HEK293 (cell line): ENCODE measurements at regions not wholly inside any gene's neighbourhood (a gene's known extent, or its start where the extent isn't known, plus 50 kb on each side); places are given as distances from the start of the nearest gene placed in this dataset.

Source experiments
- CTCF ChIA-PET: fragments of 350-600 bp; formaldehyde crosslinking; extraction: SDS; loops from one replicate; lab custom pipeline; 2021; ENCODE audit warnings: antibody characterized with exemption; lab: Yijun Ruan, JAX
- POLR2A ChIA-PET: fragments of 300-600 bp; formaldehyde crosslinking; extraction: SDS; loops from one replicate; lab custom pipeline; 2020; ENCODE audit warnings: antibody characterized with exemption, inconsistent platforms; lab: Yijun Ruan, JAX
- H3K27ac ChIP-seq: fragments of 200-500 bp; sonication (Bioruptor generic); 2 replicates; pipeline ENCODE4 v1.5.1; 2014; ENCODE audit warnings: low read depth, low read length, control low read depth, inconsistent platforms; ENCODE audit errors: extremely low read depth
- H3K36me3 ChIP-seq, 2 experiments: fragments of 200-500 bp in 1 of 2; sonication (Bioruptor generic) in 1 of 2; 1 replicate in 1 of 2; 2 replicates in 1 of 2; pipeline ENCODE4 v1.5.1; 2014 to 2017; ENCODE audit warnings: inconsistent platforms in 2 of 2, low read length in 2 of 2; ENCODE audit not compliant: control insufficient read depth in 2 of 2, insufficient read depth in 1 of 2
- H3K4me1 ChIP-seq: fragments of 200-500 bp; sonication (Bioruptor generic); 2 replicates; pipeline ENCODE4 v1.5.1; 2014; ENCODE audit warnings: mild to moderate bottlenecking, low read length, inconsistent platforms; ENCODE audit not compliant: control insufficient read depth, insufficient read depth
- H3K4me3 ChIP-seq: 2 replicates; pipeline ENCODE4 v1.5.1; 2011; ENCODE audit warnings: low read depth, mild to moderate bottlenecking, control low read depth, low read length, moderate library complexity
- H3K9me3 ChIP-seq: fragments of 200-500 bp; sonication (Bioruptor generic); 2 replicates; pipeline ENCODE4 v1.5.1; 2014; ENCODE audit warnings: low read depth, low read length, inconsistent platforms; ENCODE audit not compliant: control insufficient read depth, insufficient read depth
- BCL6B ChIP-seq: fragments of 450-650 bp; formaldehyde crosslinking; IDR thresholded peaks from 2 replicates; pipeline ENCODE4 v1.5.1; 2017; ENCODE audit warnings: missing biosample characterization, missing genetic modification characterization
- EGR2 ChIP-seq: fragments of 450-650 bp; formaldehyde crosslinking; IDR thresholded peaks from 2 replicates; pipeline ENCODE4 v1.5.1; 2016; ENCODE audit warnings: low read depth, missing biosample characterization, missing genetic modification characterization
- HOXC10 ChIP-seq: sonication (generic); formaldehyde crosslinking; IDR thresholded peaks from 2 replicates; pipeline ENCODE4 v1.8.1; 2023; ENCODE audit warnings: mild to moderate bottlenecking, missing genetic modification reagents
- IKZF3 ChIP-seq: fragments of 450-650 bp; IDR thresholded peaks from 2 replicates; pipeline ENCODE4 v1.5.0; 2018; ENCODE audit warnings: missing biosample characterization, mild to moderate bottlenecking, missing genetic modification characterization, moderate library complexity
- KLF17 ChIP-seq: fragments of 450-650 bp; formaldehyde crosslinking; IDR thresholded peaks from 2 replicates; pipeline ENCODE4 v1.5.1; 2016; ENCODE audit warnings: missing biosample characterization, missing genetic modification characterization
- KLF7 ChIP-seq: fragments of 450-650 bp; formaldehyde crosslinking; IDR thresholded peaks from 2 replicates; pipeline ENCODE4 v1.5.1; 2016; ENCODE audit warnings: missing biosample characterization, missing genetic modification characterization, borderline replicate concordance
- OSR2 ChIP-seq: fragments of 450-650 bp; formaldehyde crosslinking; IDR thresholded peaks from 2 replicates; pipeline ENCODE4 v1.5.1; 2016; ENCODE audit warnings: missing biosample characterization, missing genetic modification characterization
- PRDM6 ChIP-seq: fragments of 450-650 bp; formaldehyde crosslinking; IDR thresholded peaks from 2 replicates; pipeline ENCODE4 v1.5.1; 2017; ENCODE audit warnings: missing biosample characterization, missing genetic modification characterization
- REST ChIP-seq: fragments of 450-650 bp; formaldehyde crosslinking; IDR thresholded peaks from 2 replicates; pipeline ENCODE4 v1.5.1; 2016; ENCODE audit warnings: missing biosample characterization, missing genetic modification characterization
- YY1 ChIP-seq: fragments of 450-650 bp; formaldehyde crosslinking; IDR thresholded peaks from 2 replicates; pipeline ENCODE4 v1.5.1; 2018; ENCODE audit warnings: missing biosample characterization, missing genetic modification characterization
- ZFHX2 ChIP-seq: fragments of 450-650 bp; formaldehyde crosslinking; conservative IDR thresholded peaks from 2 replicates; pipeline ENCODE4 v1.5.1; 2016; ENCODE audit warnings: missing biosample characterization, missing genetic modification characterization
- ZFP41 ChIP-seq: fragments of 450-650 bp; formaldehyde crosslinking; IDR thresholded peaks from 2 replicates; pipeline ENCODE4 v1.5.1; 2016; ENCODE audit warnings: missing biosample characterization, missing genetic modification characterization, borderline replicate concordance
- ZFP69B ChIP-seq: fragments of 450-650 bp; formaldehyde crosslinking; IDR thresholded peaks from 2 replicates; pipeline ENCODE4 v1.5.1; 2016; ENCODE audit warnings: missing biosample characterization, missing genetic modification characterization
- ZIC2 ChIP-seq: fragments of 450-650 bp; formaldehyde crosslinking; IDR thresholded peaks from 2 replicates; pipeline ENCODE4 v1.5.1; 2016; ENCODE audit warnings: missing biosample characterization, missing genetic modification characterization
- ZNF266 ChIP-seq: fragments of 450-650 bp; formaldehyde crosslinking; IDR thresholded peaks from 2 replicates; pipeline ENCODE4 v1.5.1; 2016; ENCODE audit warnings: missing biosample characterization, missing genetic modification characterization, low read depth
- ZNF354C ChIP-seq: fragments of 450-650 bp; formaldehyde crosslinking; IDR thresholded peaks from 2 replicates; pipeline ENCODE4 v1.5.1; 2016; ENCODE audit warnings: missing biosample characterization, missing genetic modification characterization, low read depth, borderline replicate concordance
- ZNF391 ChIP-seq: fragments of 450-650 bp; formaldehyde crosslinking; IDR thresholded peaks from 2 replicates; pipeline ENCODE4 v1.5.1; 2016; ENCODE audit warnings: low read depth, missing biosample characterization, missing genetic modification characterization, borderline replicate concordance
- ZNF404 ChIP-seq: fragments of 450-650 bp; formaldehyde crosslinking; IDR thresholded peaks from 2 replicates; pipeline ENCODE4 v1.5.1; 2017; ENCODE audit warnings: missing biosample characterization, missing genetic modification characterization
- ZNF518A ChIP-seq: fragments of 450-650 bp; formaldehyde crosslinking; conservative IDR thresholded peaks from 2 replicates; pipeline ENCODE4 v1.5.1; 2016; ENCODE audit warnings: low read depth, missing biosample characterization, missing genetic modification characterization
- ZNF529 ChIP-seq: fragments of 450-650 bp; formaldehyde crosslinking; IDR thresholded peaks from 2 replicates; pipeline ENCODE4 v1.5.1; 2017; ENCODE audit warnings: missing genetic modification characterization, missing biosample characterization; ENCODE audit not compliant: insufficient replicate concordance
- ZNF707 ChIP-seq: fragments of 450-650 bp; formaldehyde crosslinking; IDR thresholded peaks from 2 replicates; pipeline ENCODE4 v1.5.1; 2016; ENCODE audit warnings: missing biosample characterization, missing genetic modification characterization
- ZNF76 ChIP-seq: fragments of 450-650 bp; formaldehyde crosslinking; IDR thresholded peaks from 2 replicates; pipeline ENCODE4; 2016; ENCODE audit warnings: low read depth, missing biosample characterization, missing genetic modification characterization, borderline replicate concordance

- Histone ChIP-seq H3K27ac (no peak overlapping the region), H3K4me3 (no peak overlapping the region), H3K36me3 (no peaks in the 10 kb centered on the region), H3K9me3 (no peaks in the 10 kb centered on the region), H3K4me1 (peaks cover 3% of the 10 kb centered on the region; the same call in 1 of the 2 replicates)
- TF ChIP-seq ZFHX2 (peak; percentile 76), KLF7 (tag by site-specific recombination) (no peak), EGR2 (peak; percentile 55; the same call in 1 of the 2 replicates), OSR2 (tag by site-specific recombination) (peak; percentile 73), KLF17 (peak; percentile 96), BCL6B (tag by site-specific recombination) (no peak), ZIC2 (tag by site-specific recombination) (peak; percentile 78), ZNF518A (tag by site-specific recombination) (no peak)
- ChIA-PET CTCF (interaction anchor here (0.6 to 1.0 kb wide), 2 partner anchors 56 to 393 kb away, joined by 3 read pairs; no protein-coding TSS in a partner anchor), POLR2A (no interaction called here)
These were observed 121.7 kb upstream of the SDK2 start for GRCh38 chr17:73765824-73766563.

GRCh38 chr17:73767696-73768095 is 123.5 kb upstream of the SDK2 start:
- H3K36me3 ChIP-seq: no peaks in the 10 kb centered on the region
- H3K27ac ChIP-seq: no peak overlapping the region
- no peaks in the 10 kb centered on the region for H3K9me3 ChIP-seq
- H3K4me1 ChIP-seq: peaks cover 5% of the 10 kb centered on the region; the same call in 1 of the 2 replicates
- ChIA-PET POLR2A (no interaction called here), CTCF (interaction anchor here (0.7 kb wide), 1 partner anchor 66 kb away, joined by 4 read pairs; no protein-coding TSS in a partner anchor)
- H3K4me3 ChIP-seq: no peak overlapping the region
- TF ChIP-seq ZNF354C: no peak
- TF ChIP-seq PRDM6 (tag by site-specific recombination): no peak
- no peak for TF ChIP-seq IKZF3 (tag by site-specific recombination)
- no peak for TF ChIP-seq ZNF391 (tag by site-specific recombination)
- no peak for TF ChIP-seq HOXC10
- TF ChIP-seq ZNF266 (tag by site-specific recombination): no peak
- no peak for TF ChIP-seq ZNF529 (tag by site-specific recombination)
- TF ChIP-seq REST (tag by site-specific recombination): no peak
- TF ChIP-seq ZFP41 (tag by site-specific recombination): no peak
- TF ChIP-seq ZNF76 (tag by site-specific recombination): no peak
- TF ChIP-seq ZFP69B (tag by site-specific recombination): no peak
- no peak for TF ChIP-seq ZNF707 (tag by site-specific recombination)
- no peak for TF ChIP-seq YY1
- no peak for TF ChIP-seq ZNF404 (tag by site-specific recombination)
